ENCODE measurements at regions not wholly inside any gene's neighbourhood (a gene's known extent, or its start where the extent isn't known, plus 50 kb on each side); places are given as distances from the start of the nearest gene placed in this dataset.
"Not testable (repeated sequence)": the region's sequence is repeated elsewhere in the genome, so short reads cannot be mapped to it uniquely, and the experiment has no call there.

GRCh38 chr3:152910211-152910610 lies 75.3 kb downstream of the P2RY1 start:
- no peak for DNase-seq (ENCODE audit: extremely low spot score)
- ChIA-PET POLR2A (no interaction called here), CTCF (interaction anchor here (0.6 kb wide), 1 partner anchor 29 kb away, joined by 3 read pairs; no protein-coding TSS in a partner anchor)
- TF ChIP-seq ARNT (IDR thresholded peaks at IDR 0.05) (no peak), BHLHE40 (IDR thresholded peaks at IDR 0.05; ENCODE audit: borderline replicate concordance) (no peak), SUZ12 (IDR thresholded peaks at IDR 0.05) (no peak), ELF4 (IDR thresholded peaks at IDR 0.05) (no peak), FOXA1 (IDR thresholded peaks at IDR 0.05) (no peak), TARDBP (IDR thresholded peaks at IDR 0.05) (no peak), FOXK2 (IDR thresholded peaks at IDR 0.05) (no peak), SP1 (IDR thresholded peaks at IDR 0.05) (no peak), FOXM1 (IDR thresholded peaks at IDR 0.05; ENCODE audit: borderline replicate concordance) (no peak), ZNF384 (IDR thresholded peaks at IDR 0.05) (no peak), LEF1 (IDR thresholded peaks at IDR 0.05; ENCODE audit: borderline replicate concordance) (no peak), CTBP1 (IDR thresholded peaks at IDR 0.05; ENCODE audit: borderline replicate concordance) (no peak), NFRKB (IDR thresholded peaks at IDR 0.05) (no peak), HDGF (IDR thresholded peaks at IDR 0.05; ENCODE audit: borderline replicate concordance) (no peak), L3MBTL2 (conservative IDR thresholded peaks at IDR 0.05) (no peak)
- TF ChIP-seq, protein P1, sequence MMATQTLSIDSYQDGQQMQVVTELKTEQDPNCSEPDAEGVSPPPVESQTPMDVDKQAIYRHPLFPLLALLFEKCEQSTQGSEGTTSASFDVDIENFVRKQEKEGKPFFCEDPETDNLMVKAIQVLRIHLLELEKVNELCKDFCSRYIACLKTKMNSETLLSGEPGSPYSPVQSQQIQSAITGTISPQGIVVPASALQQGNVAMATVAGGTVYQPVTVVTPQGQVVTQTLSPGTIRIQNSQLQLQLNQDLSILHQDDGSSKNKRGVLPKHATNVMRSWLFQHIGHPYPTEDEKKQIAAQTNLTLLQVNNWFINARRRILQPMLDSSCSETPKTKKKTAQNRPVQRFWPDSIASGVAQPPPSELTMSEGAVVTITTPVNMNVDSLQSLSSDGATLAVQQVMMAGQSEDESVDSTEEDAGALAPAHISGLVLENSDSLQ (IDR thresholded peaks at IDR 0.05), result no peak

- CTCF ChIA-PET, result interaction anchor here (0.6 kb wide), 1 partner anchor 29 kb away, joined by 3 read pairs; no protein-coding TSS in a partner anchor
Observed at GRCh38 chr3:152910966-152911365, 76.0 kb downstream of the P2RY1 start.

DNA sequence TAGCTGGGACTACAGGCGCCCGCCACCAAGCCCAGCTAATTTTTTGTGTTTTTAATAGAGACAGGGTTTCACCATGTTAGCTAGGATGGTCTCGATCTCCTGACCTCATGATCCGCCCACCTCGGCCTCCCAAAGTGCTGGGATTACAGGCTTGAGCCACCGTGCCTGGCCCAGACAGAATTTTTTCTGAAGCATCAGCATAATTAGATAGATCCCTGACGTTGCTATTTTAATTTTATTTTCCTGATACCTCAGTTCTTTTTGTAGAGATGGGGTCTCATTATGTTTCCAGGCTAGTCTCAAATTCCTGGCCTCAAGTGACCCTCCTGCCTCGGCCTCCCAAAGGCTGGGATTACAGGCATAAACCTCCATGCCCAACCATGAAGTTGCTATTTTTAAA lies 79.8 kb downstream of the P2RY1 start:
- DNase-seq (ENCODE audit: extremely low spot score); CTCF ChIA-PET: not testable (repeated sequence)

More at GRCh38 chr3:152910966-152911365, 76.0 kb downstream of the P2RY1 start:
- TF ChIP-seq L3MBTL2 (conservative IDR thresholded peaks at IDR 0.05), result no peak
- TF ChIP-seq BHLHE40 (IDR thresholded peaks at IDR 0.05; ENCODE audit: borderline replicate concordance), result no peak
- TF ChIP-seq ARNT (IDR thresholded peaks at IDR 0.05), result no peak
- no peak for TF ChIP-seq FOXA1 (IDR thresholded peaks at IDR 0.05)
- TF ChIP-seq, protein P1 (IDR thresholded peaks at IDR 0.05), result no peak
- no peak for TF ChIP-seq CTBP1 (IDR thresholded peaks at IDR 0.05; ENCODE audit: borderline replicate concordance)
- TF ChIP-seq HDGF (IDR thresholded peaks at IDR 0.05; ENCODE audit: borderline replicate concordance), result no peak
- no peak for TF ChIP-seq ZNF384 (IDR thresholded peaks at IDR 0.05)
- TF ChIP-seq LEF1 (IDR thresholded peaks at IDR 0.05; ENCODE audit: borderline replicate concordance), result no peak
- no peak for TF ChIP-seq SP1 (IDR thresholded peaks at IDR 0.05)
- TF ChIP-seq TARDBP (IDR thresholded peaks at IDR 0.05), result no peak
- TF ChIP-seq FOXK2 (IDR thresholded peaks at IDR 0.05), result no peak
- TF ChIP-seq ELF4 (IDR thresholded peaks at IDR 0.05), result no peak
- no peak for TF ChIP-seq FOXM1 (IDR thresholded peaks at IDR 0.05; ENCODE audit: borderline replicate concordance)
- TF ChIP-seq NFRKB (IDR thresholded peaks at IDR 0.05), result no peak
- TF ChIP-seq SUZ12 (IDR thresholded peaks at IDR 0.05), result no peak
- DNase-seq (ENCODE audit: extremely low spot score), result no peak
- POLR2A ChIA-PET, result no interaction called here

DNA sequence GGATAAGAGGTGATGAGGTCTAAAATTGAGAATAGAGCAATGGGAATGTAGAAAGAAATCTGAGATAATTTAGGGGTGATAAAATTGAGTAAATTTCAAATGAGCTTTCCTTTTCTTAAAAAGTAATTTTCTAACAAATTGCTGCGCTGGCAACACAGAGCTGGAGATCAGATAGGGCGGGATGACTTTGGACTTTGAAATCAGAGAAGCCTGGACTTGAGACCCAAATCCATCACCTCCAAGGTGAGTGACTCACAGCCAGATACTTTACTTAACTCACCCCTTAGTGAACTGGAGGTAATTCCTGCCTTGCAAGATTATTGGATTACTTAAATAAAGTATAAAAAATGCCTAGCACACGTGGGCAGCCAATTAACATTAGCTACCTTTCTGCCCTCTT lies 80.8 kb downstream of the P2RY1 start:
- CTCF ChIA-PET, result no interaction called here
- no peak for DNase-seq (ENCODE audit: extremely low spot score)
- POLR2A ChIA-PET, result no interaction called here
- TF ChIP-seq NFRKB (IDR thresholded peaks at IDR 0.05) (no peak), FOXM1 (IDR thresholded peaks at IDR 0.05; ENCODE audit: borderline replicate concordance) (no peak), FOXA1 (IDR thresholded peaks at IDR 0.05) (no peak), TARDBP (IDR thresholded peaks at IDR 0.05) (no peak), LEF1 (IDR thresholded peaks at IDR 0.05; ENCODE audit: borderline replicate concordance) (no peak), BHLHE40 (IDR thresholded peaks at IDR 0.05; ENCODE audit: borderline replicate concordance) (no peak), SP1 (IDR thresholded peaks at IDR 0.05) (no peak), SUZ12 (IDR thresholded peaks at IDR 0.05) (no peak), CTBP1 (IDR thresholded peaks at IDR 0.05; ENCODE audit: borderline replicate concordance) (no peak), HDGF (IDR thresholded peaks at IDR 0.05; ENCODE audit: borderline replicate concordance) (no peak), ZNF384 (IDR thresholded peaks at IDR 0.05) (no peak), L3MBTL2 (conservative IDR thresholded peaks at IDR 0.05) (no peak), ELF4 (IDR thresholded peaks at IDR 0.05) (no peak), FOXK2 (IDR thresholded peaks at IDR 0.05) (no peak), ARNT (IDR thresholded peaks at IDR 0.05) (no peak)
- TF ChIP-seq, protein P1 (IDR thresholded peaks at IDR 0.05), result no peak

More for the DNA sequence above, 79.8 kb downstream of the P2RY1 start:
- POLR2A ChIA-PET, result not testable (repeated sequence)

DNA sequence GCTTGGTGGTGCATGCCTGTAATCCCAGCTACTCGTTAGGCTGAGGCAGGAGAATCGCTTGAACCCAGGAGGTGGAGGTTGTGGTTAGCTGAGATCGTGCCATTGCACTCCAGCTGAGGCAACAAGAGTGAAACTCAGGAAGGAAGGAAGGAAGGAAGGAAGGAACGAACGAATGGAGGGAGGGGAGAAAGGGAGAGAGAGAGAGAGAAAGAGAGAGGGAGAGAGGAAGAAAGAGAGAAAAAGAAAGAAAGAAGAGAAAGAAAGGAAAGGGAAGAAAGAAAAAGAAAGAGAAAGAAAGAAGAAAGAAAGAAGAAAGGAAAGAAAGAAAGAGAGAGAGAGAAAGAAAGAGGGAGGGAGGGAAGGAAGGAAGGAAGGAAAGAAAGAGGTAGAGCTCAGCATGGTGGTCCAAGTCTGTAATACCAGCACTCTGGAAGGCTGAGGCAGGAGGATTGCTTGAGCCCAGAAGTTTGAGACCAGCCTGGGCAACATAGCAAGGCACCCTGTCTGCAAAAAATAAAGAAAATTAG lies 81.9 kb downstream of the P2RY1 start:
- CTCF ChIA-PET, result no interaction called here
- no peak for TF ChIP-seq ZNF384 (IDR thresholded peaks at IDR 0.05)
- no peak for TF ChIP-seq L3MBTL2 (conservative IDR thresholded peaks at IDR 0.05)
- TF ChIP-seq FOXK2 (IDR thresholded peaks at IDR 0.05), result no peak
- TF ChIP-seq TARDBP (IDR thresholded peaks at IDR 0.05), result no peak
- no peak for TF ChIP-seq ELF4 (IDR thresholded peaks at IDR 0.05)
- TF ChIP-seq LEF1 (IDR thresholded peaks at IDR 0.05; ENCODE audit: borderline replicate concordance), result no peak
- no peak for TF ChIP-seq SP1 (IDR thresholded peaks at IDR 0.05)
- TF ChIP-seq, protein P1 (IDR thresholded peaks at IDR 0.05), result no peak
- TF ChIP-seq FOXM1 (IDR thresholded peaks at IDR 0.05; ENCODE audit: borderline replicate concordance), result no peak
- TF ChIP-seq BHLHE40 (IDR thresholded peaks at IDR 0.05; ENCODE audit: borderline replicate concordance), result no peak
- TF ChIP-seq CTBP1 (IDR thresholded peaks at IDR 0.05; ENCODE audit: borderline replicate concordance), result no peak
- no peak for TF ChIP-seq NFRKB (IDR thresholded peaks at IDR 0.05)
- no peak for TF ChIP-seq SUZ12 (IDR thresholded peaks at IDR 0.05)
- no peak for TF ChIP-seq HDGF (IDR thresholded peaks at IDR 0.05; ENCODE audit: borderline replicate concordance)
- TF ChIP-seq FOXA1 (IDR thresholded peaks at IDR 0.05), result no peak
- TF ChIP-seq ARNT (IDR thresholded peaks at IDR 0.05), result no peak
- DNase-seq (ENCODE audit: extremely low spot score), result no peak
- POLR2A ChIA-PET, result no interaction called here
